HAP-1 (cell line): ENCODE measurements at regions not wholly inside any gene's neighbourhood (a gene's known extent, or its start where the extent isn't known, plus 50 kb on each side); places are given as distances from the start of the nearest gene placed in this dataset.
"Not testable (repeated sequence)": the region's sequence is repeated elsewhere in the genome, so short reads cannot be mapped to it uniquely, and the experiment has no call there.

Experiments used
- DNase-seq, 2 experiments: peaks; one replicate each; pipeline ENCODE4 v3.0.0-alpha.2; 2016 to 2020; ENCODE audit warnings: low spot score in 2 of 2
- H3K27me3 ChIP-seq: fragments of 250-450 bp; sonication (Bioruptor Pico); 2 replicates; pipeline ENCODE4 v1.5.1; 2020; ENCODE audit warnings: low read depth, mild to moderate bottlenecking, moderate library complexity
- H3K36me3 ChIP-seq: fragments of 250-450 bp; sonication (Bioruptor Pico); replicated peaks from 2 replicates; pipeline ENCODE4 v1.5.1; 2020; ENCODE audit warnings: mild to moderate bottlenecking
- H3K4me1 ChIP-seq: fragments of 250-450 bp; sonication (Bioruptor Pico); 2 replicates; pipeline ENCODE4 v1.5.1; 2020; ENCODE audit warnings: mild to moderate bottlenecking
- H3K4me3 ChIP-seq: fragments of 250-450 bp; sonication (Bioruptor Pico); 2 replicates; pipeline ENCODE4 v1.5.1; 2020; ENCODE audit warnings: mild to moderate bottlenecking, moderate library complexity
- H3K9me3 ChIP-seq: fragments of 250-450 bp; sonication (Bioruptor Pico); 2 replicates; pipeline ENCODE4 v1.5.1; 2020; ENCODE audit warnings: mild to moderate bottlenecking, moderate library complexity
- in situ Hi-C: fragments of 300-500 bp; cut with MboI; formaldehyde crosslinking; loops from 3 replicates; pipeline ENCODE4 v1.14.3; 2020; ENCODE audit warnings: low sequenced_read_pairs, inconsistent platforms, mixed read lengths

DNA sequence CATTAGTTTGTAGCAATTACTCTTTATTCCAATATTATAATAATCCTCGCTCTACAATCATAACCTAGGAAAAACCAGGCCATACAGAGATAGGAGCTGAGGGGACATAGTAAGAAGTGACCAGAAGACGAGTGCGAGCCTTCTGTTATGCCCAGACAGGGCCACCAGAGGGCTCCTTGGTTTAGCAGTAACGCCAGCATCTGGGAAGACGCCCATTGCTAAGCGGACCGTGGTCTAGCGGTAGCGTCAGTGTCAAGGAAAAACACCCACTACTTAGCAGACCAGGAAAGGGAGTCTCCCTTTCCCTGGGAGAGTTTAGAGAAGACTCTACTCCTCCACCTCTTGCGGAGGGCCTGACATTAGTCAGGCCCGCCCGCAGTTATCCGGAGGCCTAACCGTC is 82.3 kb upstream of the IMMP2L start:
- in situ Hi-C loops, H3K4me1 ChIP-seq, H3K36me3 ChIP-seq, H3K9me3 ChIP-seq, H3K4me3 ChIP-seq, H3K27me3 ChIP-seq: not testable (repeated sequence)
- DNase-seq: peak in 1 of 2 experiments; percentile 57

DNA sequence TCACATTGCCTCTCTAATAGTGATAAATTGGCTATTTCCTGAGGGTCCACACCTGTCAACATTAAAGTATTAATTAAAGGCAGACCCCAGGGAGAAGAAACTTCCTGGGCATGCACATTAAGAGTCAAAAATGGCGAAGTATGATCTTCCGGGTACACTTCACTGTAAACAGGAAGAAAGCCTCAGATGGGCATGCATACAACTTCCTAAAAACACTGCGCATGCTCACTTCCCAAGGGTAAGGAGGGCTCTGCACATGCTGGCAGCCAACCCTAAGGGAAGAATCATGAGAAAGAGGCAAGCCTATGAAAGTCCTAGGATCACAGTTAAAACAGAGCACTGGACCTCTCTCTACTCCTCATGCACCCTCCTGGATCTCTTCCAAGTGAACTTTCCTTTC is 80.1 kb upstream of the IMMP2L start:
- in situ Hi-C loops: no loop called here
- no peak for DNase-seq

DNA sequence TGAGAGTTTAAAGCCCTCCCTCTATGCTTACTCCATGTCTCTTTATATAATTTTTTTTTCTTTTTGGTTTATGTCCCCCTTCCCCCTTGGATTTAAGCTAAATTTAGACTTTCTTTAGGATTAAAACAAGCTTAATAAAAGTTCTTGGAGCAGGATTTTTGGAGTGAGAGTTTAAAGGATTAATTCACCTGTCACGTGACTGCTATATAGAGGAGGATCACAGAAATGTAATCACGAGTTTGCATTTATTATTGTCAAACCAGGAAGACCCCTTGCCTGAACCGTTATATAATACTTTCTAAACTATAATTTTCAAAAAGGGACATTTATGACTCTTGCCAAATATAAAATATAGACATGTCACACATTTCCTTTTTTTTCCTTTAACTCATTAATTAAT is 78.1 kb upstream of the IMMP2L start:
- in situ Hi-C loops: no loop called here
- peaks cover 3% of the 10 kb centered on the region for H3K4me1 ChIP-seq

More for the DNA sequence above, 80.1 kb upstream of the IMMP2L start:
- H3K4me1 ChIP-seq: no peaks in the 10 kb centered on the region
- no peak overlapping the region for H3K4me3 ChIP-seq
- no peaks in the 10 kb centered on the region for H3K9me3 ChIP-seq
- no peaks in the 10 kb centered on the region for H3K27me3 ChIP-seq
- H3K36me3 ChIP-seq: no peaks in the 10 kb centered on the region

DNA sequence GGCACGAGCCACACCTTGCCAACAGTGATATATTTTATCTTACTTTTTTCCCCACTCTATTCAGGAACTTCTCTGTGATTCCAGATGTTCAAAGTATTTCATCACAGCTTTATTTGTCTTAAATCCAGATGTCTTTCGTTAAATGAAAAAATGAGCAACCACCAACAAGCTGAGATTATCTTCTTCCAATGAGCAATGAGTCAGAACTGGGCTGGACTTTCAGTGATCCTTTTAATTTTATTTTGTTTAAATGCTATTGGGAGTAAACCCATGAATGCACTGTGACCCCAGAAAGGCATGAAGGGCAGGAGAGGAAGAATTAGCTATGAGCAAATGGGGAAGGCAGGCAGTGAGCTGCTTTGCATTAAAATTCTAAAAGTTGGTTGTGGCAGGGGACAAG is 77.6 kb upstream of the IMMP2L start:
- H3K4me1 ChIP-seq: peaks cover 3% of the 10 kb centered on the region
- H3K27me3 ChIP-seq: no peaks in the 10 kb centered on the region
- in situ Hi-C loops: no loop called here
- no peak overlapping the region for H3K4me3 ChIP-seq
- H3K36me3 ChIP-seq: no peaks in the 10 kb centered on the region
- DNase-seq: no peak
- no peaks in the 10 kb centered on the region for H3K9me3 ChIP-seq

More for the DNA sequence above, 78.1 kb upstream of the IMMP2L start:
- no peaks in the 10 kb centered on the region for H3K36me3 ChIP-seq
- H3K9me3 ChIP-seq: no peaks in the 10 kb centered on the region
- DNase-seq: no peak
- H3K27me3 ChIP-seq: no peaks in the 10 kb centered on the region
- no peak overlapping the region for H3K4me3 ChIP-seq

DNA sequence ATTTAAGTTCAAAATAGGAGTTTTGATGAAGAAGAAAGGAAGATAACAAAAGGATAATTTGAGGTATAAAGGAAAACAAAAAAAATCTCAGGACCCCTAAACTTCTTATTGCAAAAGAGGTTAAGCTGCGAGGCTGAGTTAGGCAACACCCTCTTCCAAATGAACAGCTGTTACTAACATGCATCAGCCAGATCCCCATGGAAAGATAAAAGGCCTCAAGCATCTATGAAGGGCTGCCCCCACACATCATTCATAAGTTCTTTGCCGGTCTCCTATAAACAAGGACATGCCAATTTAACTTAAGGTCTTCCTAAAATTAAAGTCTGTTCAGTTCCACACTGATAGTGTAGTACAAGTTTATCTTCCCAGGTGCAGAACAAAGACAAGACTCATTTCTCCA is 75.8 kb upstream of the IMMP2L start:
- H3K27me3 ChIP-seq: no peaks in the 10 kb centered on the region
- in situ Hi-C loops: no loop called here

DNA sequence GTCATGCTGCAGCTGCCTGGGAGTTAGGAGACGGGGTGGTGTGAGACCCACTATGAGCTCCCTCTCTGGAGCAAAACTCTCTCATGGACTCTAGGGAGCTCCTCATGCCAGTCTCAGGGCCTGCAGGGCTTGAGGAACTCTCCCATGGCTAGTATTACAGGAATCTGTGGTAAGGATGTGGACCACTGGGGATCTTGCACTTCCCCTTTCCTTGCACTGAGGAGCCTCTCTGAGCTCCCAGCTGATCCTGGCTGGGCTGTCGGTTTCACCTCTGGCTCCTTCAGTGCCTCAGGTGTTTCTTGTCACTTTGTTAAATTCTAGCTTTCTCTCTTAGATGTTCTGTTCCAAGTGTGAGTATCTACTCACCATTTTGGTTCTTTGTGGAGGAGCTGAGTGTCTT is 71.6 kb upstream of the IMMP2L start:
- H3K36me3 ChIP-seq: no peaks in the 10 kb centered on the region
- DNase-seq: no peak
- in situ Hi-C loops: no loop called here
- H3K4me3 ChIP-seq: no peak overlapping the region
- no peaks in the 10 kb centered on the region for H3K9me3 ChIP-seq
- H3K27me3 ChIP-seq: no peaks in the 10 kb centered on the region
- peaks cover 3% of the 10 kb centered on the region for H3K4me1 ChIP-seq

More for the DNA sequence above, 75.8 kb upstream of the IMMP2L start:
- H3K36me3 ChIP-seq: no peaks in the 10 kb centered on the region
- H3K4me1 ChIP-seq: peaks cover 3% of the 10 kb centered on the region
- H3K4me3 ChIP-seq: no peak overlapping the region
- H3K9me3 ChIP-seq: no peaks in the 10 kb centered on the region
- no peak for DNase-seq

DNA sequence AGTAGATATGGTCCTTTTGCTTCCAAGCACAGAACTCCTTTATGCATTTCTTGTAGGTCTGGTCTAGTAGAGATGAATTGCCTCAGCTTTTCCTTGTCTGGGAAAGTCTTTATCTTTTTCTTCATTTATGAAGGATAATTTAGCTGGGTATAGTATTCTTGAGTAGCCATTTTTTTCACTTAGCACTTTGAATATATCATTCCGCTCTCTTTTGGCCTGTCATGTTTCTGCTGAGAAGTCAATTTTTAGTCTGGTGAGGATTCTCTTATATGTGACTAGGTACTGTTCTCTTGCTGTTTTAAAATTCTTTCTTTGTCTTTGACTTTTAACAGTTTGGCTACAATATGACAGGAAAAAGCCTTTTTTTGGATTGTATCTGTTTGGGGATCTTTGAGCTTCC is 68.6 kb upstream of the IMMP2L start:
- no peak for DNase-seq
- Histone ChIP-seq H3K36me3 (no peaks in the 10 kb centered on the region), H3K4me1 (peaks cover 3% of the 10 kb centered on the region), H3K9me3 (no peaks in the 10 kb centered on the region), H3K4me3 (no peak overlapping the region), H3K27me3 (no peaks in the 10 kb centered on the region)
- in situ Hi-C loops: no loop called here

DNA sequence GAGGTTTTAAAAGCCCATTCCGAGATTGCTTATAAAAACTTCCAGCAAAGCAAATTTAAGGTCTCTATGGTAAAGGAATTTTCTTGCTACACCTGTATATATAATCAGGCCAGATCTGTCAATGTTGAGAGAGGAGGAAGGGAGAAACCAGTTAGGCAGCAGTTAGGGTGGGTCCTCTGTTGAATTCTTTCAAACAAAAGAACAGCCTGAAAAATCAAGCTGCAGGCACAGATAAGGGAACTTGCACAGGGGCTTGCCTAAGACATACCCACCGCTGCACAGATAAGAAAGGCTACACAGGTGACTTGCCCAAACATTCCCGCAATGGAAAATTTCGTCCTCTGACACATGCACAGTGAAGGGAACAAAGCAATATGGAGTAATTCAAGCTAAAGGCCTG is 59.8 kb upstream of the IMMP2L start:
- H3K36me3 ChIP-seq: no peaks in the 10 kb centered on the region
- no peak overlapping the region for H3K4me3 ChIP-seq
- in situ Hi-C loops: no loop called here
- DNase-seq: no peak
- no peaks in the 10 kb centered on the region for H3K9me3 ChIP-seq
- H3K27me3 ChIP-seq: no peaks in the 10 kb centered on the region; the same call in 1 of the 2 replicates
- H3K4me1 ChIP-seq: no peaks in the 10 kb centered on the region; the same call in 1 of the 2 replicates
